Ovary (tissue), 7 donors: ENCODE measurements at regions not wholly inside any gene's neighbourhood (a gene's known extent, or its start where the extent isn't known, plus 50 kb on each side); places are given as distances from the start of the nearest gene placed in this dataset.

Source experiments
- DNase-seq, 5 donors: peaks; one replicate each; pipeline ENCODE4 v3.0.0-alpha.2; 2019 to 2020
- H3K27ac ChIP-seq, 2 donors: fragments of 200-600 bp; one replicate each; pipeline versions ENCODE4 v1.5.1 to v1.8.0; 2019 to 2022
- H3K27me3 ChIP-seq: fragments of 200-600 bp; one replicate; pipeline ENCODE4 v1.8.0; 2022
- H3K36me3 ChIP-seq: fragments of 200-600 bp; sonication (generic); one replicate; pipeline ENCODE4 v1.5.1; 2019
- H3K4me1 ChIP-seq: one replicate; pipeline ENCODE4 v1.8.1; 2013; ENCODE audit warnings: mild to moderate bottlenecking, moderate library complexity; ENCODE audit not compliant: insufficient read depth
- H3K4me3 ChIP-seq: fragments of 200-600 bp; sonication (generic); one replicate; pipeline ENCODE4 v1.5.1; 2017
- H3K9me3 ChIP-seq, 2 donors: fragments of 200-600 bp in 1 of 2; sonication (generic) in 1 of 2; one replicate each; pipeline versions ENCODE4 v1.5.1 to v1.8.1; 2013 to 2019; ENCODE audit warnings: mild to moderate bottlenecking in 1 of 2, moderate library complexity in 1 of 2
- CTCF ChIP-seq, 3 donors: fragments of 450-650 bp in 2 of 3; fragments of 200-600 bp in 1 of 3; IDR thresholded peaks; one replicate each; pipeline versions ENCODE4 v1.5.1 to v1.8.0; 2016 to 2022; ENCODE audit warnings: antibody characterized with exemption in 3 of 3, mild to moderate bottlenecking in 1 of 3
- EP300 ChIP-seq: sonication (generic); formaldehyde crosslinking; IDR thresholded peaks from one replicate; pipeline ENCODE4 v1.6.1; 2017; ENCODE audit warnings: antibody characterized with exemption
- POLR2A ChIP-seq: fragments of 450-650 bp; IDR thresholded peaks from one replicate; pipeline ENCODE4 v1.6.1; 2017; ENCODE audit warnings: antibody characterized with exemption, mild to moderate bottlenecking, moderate library complexity
- WGBS, 3 donors: extraction: QIAGEN DNeasy Blood & Tissue Kit in 1 of 3; methylation state at CpG; one replicate each; pipeline versions ENCODE4 v1.1.5 to v1.1.7; 2013 to 2017; 5-methylcytosine and 5-hydroxymethylcytosine counted together
- intact Hi-C, 4 donors: fragments of 100-400 bp; cut with DNase I; formaldehyde crosslinking; loops; one replicate each; pipeline versions ENCODE4 v1.11.0 to v1.15.1; 2022 to 2023
- donor health status: DM: no; HTN: no; CAD: no; lungs with moderate emphysema.
- donor health status: DM: no; HTN: no; CAD: no.
- donor health status: Bipolar disorder and iron deficiency.
- donor health status: DM: no; HTN: no; CAD: no.
- donor health status: DM: yes; HTN: yes; CAD: no.

DNA sequence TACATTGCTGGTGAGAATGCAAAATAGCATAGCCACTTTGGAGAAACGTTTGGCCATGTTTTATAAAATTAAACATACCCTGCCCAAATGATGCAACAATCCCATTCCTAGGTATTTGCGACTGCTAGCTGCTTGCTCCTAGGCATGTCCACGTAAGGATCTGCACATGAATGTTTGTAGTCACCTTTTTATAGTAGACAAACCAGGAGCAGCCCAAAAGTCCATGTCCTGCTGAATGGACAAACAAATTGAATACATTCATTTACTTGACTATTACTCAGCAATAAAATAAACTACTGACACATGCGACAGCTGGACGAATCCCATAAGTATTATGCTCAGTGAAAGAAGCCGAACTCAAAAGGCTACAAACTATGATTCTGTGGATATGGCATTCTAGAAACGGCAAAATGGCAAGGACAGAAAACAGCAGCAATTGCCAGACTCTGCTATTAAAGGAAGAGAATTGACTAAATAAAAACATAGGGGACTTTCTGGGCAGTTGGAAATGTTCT, 161.9 kb upstream of the GALNT2 start:
- Histone ChIP-seq H3K36me3 (no peaks in the 10 kb centered on the region), H3K4me1 (no peaks in the 10 kb centered on the region), H3K4me3 (no peak overlapping the region), H3K9me3 (no peaks in the 10 kb centered on the region), H3K27me3 (no peaks in the 10 kb centered on the region), H3K27ac (no peak overlapping the region)
- TF ChIP-seq EP300 (no peak), POLR2A (no peak), CTCF (IDR thresholded peaks at IDR 0.05) (no peak)
- 73 to 80% (median 77%) methylated on average over 7 of the region's 7 CpGs for WGBS, 3 donors
- intact Hi-C loops: no loop called here
- DNase-seq: no peak

GRCh38 chr1:229905652-229906051, 161.4 kb upstream of the GALNT2 start:
- no peak for TF ChIP-seq POLR2A
- TF ChIP-seq CTCF (IDR thresholded peaks at IDR 0.05): no peak
- TF ChIP-seq EP300: no peak
- intact Hi-C loops: no loop called here
- no peaks in the 10 kb centered on the region for H3K9me3 ChIP-seq
- no peaks in the 10 kb centered on the region for H3K27me3 ChIP-seq
- no peak overlapping the region for H3K27ac ChIP-seq
- H3K4me1 ChIP-seq: no peaks in the 10 kb centered on the region
- WGBS, 3 donors: 83 to 95% (median 83%) methylated on average over 1 of the region's 1 CpG
- no peak for DNase-seq
- no peaks in the 10 kb centered on the region for H3K36me3 ChIP-seq
- H3K4me3 ChIP-seq: no peak overlapping the region

DNA sequence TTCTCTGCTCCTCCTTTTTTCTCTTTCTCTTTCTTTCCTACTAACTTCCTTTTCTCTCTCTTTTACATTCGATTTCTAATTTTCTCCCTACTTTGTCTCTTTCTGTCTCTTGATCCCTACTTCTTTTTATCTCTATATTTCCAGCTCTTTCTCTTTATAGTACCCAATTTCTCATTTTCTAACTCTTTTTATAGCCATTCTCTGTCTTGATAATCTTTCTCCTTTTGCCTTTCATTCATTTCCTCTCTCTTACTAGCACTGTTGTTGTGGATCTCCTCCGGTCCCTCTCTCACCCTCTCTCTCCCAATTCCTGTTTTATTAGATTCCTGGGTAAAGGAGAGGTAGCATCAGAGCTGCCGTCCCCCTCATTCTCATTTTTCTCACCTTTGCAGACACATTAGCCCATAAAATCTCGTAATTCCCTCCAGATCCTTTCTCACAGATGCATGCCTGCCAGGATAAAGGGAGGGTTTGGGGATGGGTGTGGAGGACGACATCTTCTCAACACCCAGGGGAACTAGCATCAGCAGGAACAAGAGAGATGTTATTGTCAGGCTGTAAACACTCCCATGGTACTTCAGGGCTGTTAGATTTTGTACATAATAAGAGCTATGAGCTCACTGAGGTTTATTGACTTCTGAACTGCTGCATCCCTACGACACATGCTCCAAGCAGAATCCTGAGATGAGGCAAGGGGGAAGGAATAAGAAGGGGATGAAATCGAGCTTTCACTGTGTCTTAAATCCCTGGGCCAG, 159.0 kb upstream of the GALNT2 start:
- DNase-seq: no peak
- 47 to 53% (median 49%) methylated on average over 7 of the region's 7 CpGs for WGBS, 3 donors
- TF ChIP-seq POLR2A (no peak), EP300 (no peak), CTCF (IDR thresholded peaks at IDR 0.05) (no peak)

DNA sequence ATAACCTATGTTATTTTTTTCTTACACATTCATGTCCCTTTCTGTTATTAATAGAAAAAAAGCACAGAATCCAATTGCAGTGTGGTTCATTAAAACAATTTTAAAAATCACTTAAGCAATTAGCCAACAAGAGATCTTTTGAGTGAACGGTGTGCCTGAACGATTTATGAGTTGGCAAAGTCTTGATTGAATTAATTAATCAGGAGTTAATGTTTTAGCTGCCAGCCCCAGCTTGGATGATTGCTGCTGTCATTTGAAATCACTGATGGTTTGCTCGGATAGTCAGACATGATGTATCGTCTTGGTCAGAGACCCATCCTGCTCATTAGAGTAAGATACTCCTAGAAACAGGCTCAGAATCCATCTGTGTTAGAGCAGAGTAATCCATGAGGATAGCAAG, 158.3 kb upstream of the GALNT2 start:
- TF ChIP-seq POLR2A (no peak), CTCF (IDR thresholded peaks at IDR 0.05) (no peak), EP300 (no peak)
- Histone ChIP-seq H3K4me1 (no peaks in the 10 kb centered on the region), H3K27ac (no peak overlapping the region), H3K36me3 (no peaks in the 10 kb centered on the region), H3K9me3 (no peaks in the 10 kb centered on the region), H3K4me3 (no peak overlapping the region), H3K27me3 (no peaks in the 10 kb centered on the region)
- no peak for DNase-seq
- 80 to 84% (median 82%) methylated on average over 4 of the region's 4 CpGs for WGBS, 3 donors
- intact Hi-C loops: no loop called here

More for the DNA sequence above, 159.0 kb upstream of the GALNT2 start:
- H3K9me3 ChIP-seq: no peaks in the 10 kb centered on the region
- H3K36me3 ChIP-seq: no peaks in the 10 kb centered on the region
- no peaks in the 10 kb centered on the region for H3K4me1 ChIP-seq
- no peak overlapping the region for H3K4me3 ChIP-seq
- no peak overlapping the region for H3K27ac ChIP-seq
- intact Hi-C loops: no loop called here
- H3K27me3 ChIP-seq: no peaks in the 10 kb centered on the region
